SK-N-SH (cell line): ENCODE measurements at regions not wholly inside any gene's neighbourhood (a gene's known extent, or its start where the extent isn't known, plus 50 kb on each side); places are given as distances from the start of the nearest gene placed in this dataset.
"Not testable (repeated sequence)": the region's sequence is repeated elsewhere in the genome, so short reads cannot be mapped to it uniquely, and the experiment has no call there.

Experiments
- CTCF ChIP-seq: fragments of 200-600 bp; sonication (generic); IDR thresholded peaks from 2 replicates; pipeline ENCODE4 v1.6.1; 2017; ENCODE audit warnings: antibody characterized with exemption, mild to moderate bottlenecking, moderate library complexity
- EP300 ChIP-seq, 2 experiments: IDR thresholded peaks; 2 replicates each; pipeline versions ENCODE4 v1.4.0 to v1.6.1; 2012; ENCODE audit warnings: borderline replicate concordance in 1 of 2, low read depth in 1 of 2, low read length in 1 of 2
- SIN3A ChIP-seq: IDR thresholded peaks from 2 replicates; pipeline ENCODE4 v1.6.1; 2012; ENCODE audit warnings: low read depth, mild to moderate bottlenecking, low read length, moderate library complexity, borderline replicate concordance
- USF2 ChIP-seq: fragments of 150-350 bp; IDR thresholded peaks from 2 replicates; pipeline ENCODE4 v1.6.1; 2017; ENCODE audit warnings: antibody characterized with exemption, low read length, low read depth, borderline replicate concordance
- YY1 ChIP-seq: IDR thresholded peaks from 2 replicates; pipeline ENCODE4 v1.4.0; 2012; ENCODE audit warnings: low read depth, mild to moderate bottlenecking
- ZBTB33 ChIP-seq: IDR thresholded peaks from 2 replicates; pipeline ENCODE4 v1.4.0; 2012; ENCODE audit warnings: low read depth, borderline replicate concordance

GRCh38 chr7:63111511-63111910 lies 887.1 kb upstream of the ZNF722 start:
- not testable (repeated sequence) for TF ChIP-seq ZBTB33; SIN3A; CTCF; EP300 (IDR thresholded peaks at IDR 0.05; ENCODE audit: borderline replicate concordance in 1 of 2, low read depth in 1 of 2, low read length in 1 of 2); USF2; YY1
